ENCODE measurements at regions not wholly inside any gene's neighbourhood (a gene's known extent, or its start where the extent isn't known, plus 50 kb on each side); places are given as distances from the start of the nearest gene placed in this dataset.

DNA sequence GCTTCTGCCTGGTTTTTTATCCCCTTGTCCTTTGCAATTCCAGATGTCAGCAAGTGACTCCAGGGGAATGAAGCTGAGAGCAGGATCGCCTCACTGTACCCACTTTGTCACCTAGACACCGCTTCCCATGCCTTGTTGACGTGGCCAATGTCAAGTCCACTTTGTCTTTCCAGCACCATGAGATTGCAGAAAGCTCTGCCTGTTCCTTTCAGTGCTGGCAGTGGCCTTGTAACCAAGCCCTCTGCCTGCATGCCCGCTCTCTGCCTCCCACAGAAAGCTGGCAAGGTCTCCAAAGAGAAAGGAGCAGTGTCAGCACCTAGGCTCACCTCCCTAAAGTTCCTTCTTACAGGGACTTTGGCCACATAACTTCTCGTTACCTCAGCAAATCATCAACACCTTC, 282.2 kb upstream of the ST6GAL2 start:
- Histone ChIP-seq H3K4me2 (ENCODE audit: low read length) (no peak overlapping the region), H3K9me3 (replicated peaks; ENCODE audit: low read length) (no peaks in the 10 kb centered on the region), H3K36me3 (ENCODE audit: insufficient read depth, low read length) (no peaks in the 10 kb centered on the region), H3K27me3 (ENCODE audit: control insufficient read depth, insufficient read depth, low read length) (no peaks in the 10 kb centered on the region), H3K9ac (ENCODE audit: low read depth, low read length) (no peak overlapping the region), H3K4me3 (ENCODE audit: low read length) (no peak overlapping the region), H3K4me1 (ENCODE audit: control insufficient read depth, insufficient read depth, low read length) (no peaks in the 10 kb centered on the region)

DNA sequence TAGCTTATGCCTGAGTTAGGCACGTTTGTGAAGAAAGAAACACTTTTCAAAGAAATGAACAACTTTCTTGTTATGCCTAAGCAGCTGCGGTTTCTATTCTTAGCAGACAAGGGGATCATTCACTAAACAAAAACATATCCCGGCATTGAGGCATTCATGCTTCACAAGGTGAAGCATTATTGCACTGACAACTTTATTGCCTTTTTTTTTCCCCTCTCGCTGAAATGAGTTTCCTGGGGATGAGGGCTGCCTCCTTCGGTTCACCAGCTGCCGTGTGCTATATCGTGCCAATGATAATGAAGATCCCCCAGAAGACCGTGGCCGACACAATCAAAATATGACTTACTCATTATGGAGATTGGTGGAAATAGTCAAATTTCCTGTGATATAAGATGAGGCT, 288.2 kb upstream of the ST6GAL2 start:
- H3K4me3 ChIP-seq (ENCODE audit: low read length), result no peak overlapping the region
- H3K27me3 ChIP-seq (ENCODE audit: control insufficient read depth, insufficient read depth, low read length), result no peaks in the 10 kb centered on the region
- H3K36me3 ChIP-seq (ENCODE audit: insufficient read depth, low read length), result no peaks in the 10 kb centered on the region
- H3K4me1 ChIP-seq (ENCODE audit: control insufficient read depth, insufficient read depth, low read length), result no peaks in the 10 kb centered on the region
- H3K9me3 ChIP-seq (replicated peaks; ENCODE audit: low read length), result peaks cover 3% of the 10 kb centered on the region
- no peak overlapping the region for H3K4me2 ChIP-seq (ENCODE audit: low read length)
- no peak overlapping the region for H3K9ac ChIP-seq (ENCODE audit: low read depth, low read length)

DNA sequence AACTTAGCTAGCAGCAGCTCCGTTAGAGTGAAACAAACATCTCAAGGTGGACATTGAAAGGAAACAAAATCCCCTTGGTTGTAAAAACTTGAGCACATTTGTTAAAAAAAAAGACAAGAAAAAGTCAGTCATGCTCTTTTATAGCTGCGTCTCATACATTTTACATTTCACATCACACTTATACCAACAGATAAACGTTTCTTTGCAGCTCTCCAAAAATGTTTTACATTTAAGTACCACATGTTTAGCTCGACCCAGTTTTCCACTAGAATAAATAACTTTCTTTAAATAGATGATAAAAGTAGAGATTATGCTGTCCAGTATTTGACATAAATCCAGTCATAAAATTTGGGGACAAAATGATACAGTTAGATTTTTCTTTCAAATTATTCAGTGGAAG, 297.0 kb upstream of the ST6GAL2 start:
- no peaks in the 10 kb centered on the region for H3K36me3 ChIP-seq (ENCODE audit: insufficient read depth, low read length)
- no peak overlapping the region for H3K9ac ChIP-seq (ENCODE audit: low read depth, low read length)
- no peak overlapping the region for H3K4me3 ChIP-seq (ENCODE audit: low read length)
- peaks cover 5% of the 10 kb centered on the region for H3K9me3 ChIP-seq (replicated peaks; ENCODE audit: low read length)
- H3K4me2 ChIP-seq (ENCODE audit: low read length), result no peak overlapping the region
- no peaks in the 10 kb centered on the region for H3K4me1 ChIP-seq (ENCODE audit: control insufficient read depth, insufficient read depth, low read length)
- H3K27me3 ChIP-seq (ENCODE audit: control insufficient read depth, insufficient read depth, low read length), result no peaks in the 10 kb centered on the region

DNA sequence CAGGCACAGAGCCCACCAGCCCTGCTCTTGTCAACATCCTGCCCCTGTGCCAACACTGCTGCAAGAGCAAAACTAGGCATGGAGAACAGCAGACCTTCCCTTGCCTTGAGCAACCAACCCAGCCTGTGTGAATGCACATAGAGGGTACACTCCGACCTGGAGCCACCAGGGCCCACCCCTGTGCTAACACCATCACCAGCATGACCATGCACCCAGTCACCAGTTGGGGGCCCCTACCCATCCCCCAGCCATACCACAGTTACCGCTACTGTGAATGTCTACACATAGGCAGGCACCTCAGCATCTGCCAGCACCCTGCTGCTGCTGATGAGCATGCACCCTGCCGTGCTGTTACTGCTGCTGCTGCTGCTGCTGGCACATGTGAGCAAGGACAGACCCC, 301.9 kb upstream of the ST6GAL2 start:
- no peaks in the 10 kb centered on the region for H3K36me3 ChIP-seq (ENCODE audit: insufficient read depth, low read length)
- no peaks in the 10 kb centered on the region for H3K4me1 ChIP-seq (ENCODE audit: control insufficient read depth, insufficient read depth, low read length)
- no peak overlapping the region for H3K4me2 ChIP-seq (ENCODE audit: low read length)
- no peak overlapping the region for H3K4me3 ChIP-seq (ENCODE audit: low read length)
- H3K9me3 ChIP-seq (replicated peaks; ENCODE audit: low read length), result peaks cover 5% of the 10 kb centered on the region
- H3K9ac ChIP-seq (ENCODE audit: low read depth, low read length), result no peak overlapping the region
- no peaks in the 10 kb centered on the region for H3K27me3 ChIP-seq (ENCODE audit: control insufficient read depth, insufficient read depth, low read length)

DNA sequence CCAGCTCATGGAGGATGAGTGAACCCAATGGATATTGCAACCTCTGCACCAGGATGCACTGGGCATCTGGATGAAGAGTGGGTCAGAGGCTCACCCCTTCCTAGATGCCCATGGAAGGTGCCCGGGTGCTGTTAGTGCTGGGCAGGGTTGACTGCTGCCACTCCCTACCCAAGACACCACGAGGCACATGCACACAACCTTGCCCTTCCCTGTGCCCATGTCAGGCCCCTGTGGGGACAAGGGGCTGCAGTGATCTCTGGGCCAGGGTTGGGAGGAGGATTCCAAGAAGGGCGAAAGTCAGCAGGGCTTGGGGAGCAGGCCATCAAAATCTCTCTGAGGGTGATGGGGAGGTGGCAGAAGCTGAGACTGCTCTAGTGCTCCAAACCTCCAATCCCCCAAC, 309.7 kb upstream of the ST6GAL2 start:
- H3K4me3 ChIP-seq (ENCODE audit: low read length), result no peak overlapping the region
- no peak overlapping the region for H3K4me2 ChIP-seq (ENCODE audit: low read length)
- H3K9ac ChIP-seq (ENCODE audit: low read depth, low read length), result no peak overlapping the region
- H3K4me1 ChIP-seq (ENCODE audit: control insufficient read depth, insufficient read depth, low read length), result no peaks in the 10 kb centered on the region
- H3K9me3 ChIP-seq (replicated peaks; ENCODE audit: low read length), result no peaks in the 10 kb centered on the region
- no peaks in the 10 kb centered on the region for H3K27me3 ChIP-seq (ENCODE audit: control insufficient read depth, insufficient read depth, low read length)
- H3K36me3 ChIP-seq (ENCODE audit: insufficient read depth, low read length), result no peaks in the 10 kb centered on the region

DNA sequence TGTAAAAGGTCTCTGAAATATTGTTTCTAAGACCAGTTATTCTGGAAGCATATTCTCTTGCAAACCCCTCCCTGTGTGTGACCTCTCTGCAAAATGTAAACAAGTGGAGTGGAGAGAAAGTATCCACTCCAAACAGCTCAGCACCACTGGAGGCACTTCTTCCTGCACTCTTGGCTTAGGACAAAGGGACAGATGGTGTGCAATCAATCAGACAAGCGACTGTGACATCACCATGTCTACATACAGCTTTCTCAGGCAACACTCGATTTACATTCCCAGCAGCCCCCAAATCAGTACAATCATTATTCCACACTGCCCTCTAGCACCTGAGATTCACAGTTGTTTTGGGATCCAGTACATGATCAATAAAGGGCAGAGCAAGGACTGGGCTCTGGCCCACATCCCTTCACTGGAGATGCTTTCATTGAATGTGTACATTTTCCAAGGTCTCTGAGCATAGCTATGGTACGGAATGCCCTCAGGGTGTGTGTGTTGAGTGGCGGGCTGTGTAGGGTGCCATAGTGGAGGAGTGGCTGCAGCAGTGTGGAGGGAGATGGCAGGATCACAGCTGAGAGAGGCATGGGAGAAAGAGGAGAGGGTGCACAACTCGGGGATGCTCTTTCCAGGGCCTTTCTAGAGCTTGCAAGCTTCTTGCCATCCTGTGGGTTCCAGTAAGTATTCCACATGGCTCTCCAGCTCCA, 311.8 kb upstream of the ST6GAL2 start:
- Histone ChIP-seq H3K36me3 (ENCODE audit: insufficient read depth, low read length) (no peaks in the 10 kb centered on the region), H3K27me3 (ENCODE audit: control insufficient read depth, insufficient read depth, low read length) (no peaks in the 10 kb centered on the region), H3K4me3 (ENCODE audit: low read length) (no peak overlapping the region), H3K4me1 (ENCODE audit: control insufficient read depth, insufficient read depth, low read length) (no peaks in the 10 kb centered on the region), H3K4me2 (ENCODE audit: low read length) (no peak overlapping the region), H3K9me3 (replicated peaks; ENCODE audit: low read length) (no peaks in the 10 kb centered on the region), H3K9ac (ENCODE audit: low read depth, low read length) (no peak overlapping the region)

DNA sequence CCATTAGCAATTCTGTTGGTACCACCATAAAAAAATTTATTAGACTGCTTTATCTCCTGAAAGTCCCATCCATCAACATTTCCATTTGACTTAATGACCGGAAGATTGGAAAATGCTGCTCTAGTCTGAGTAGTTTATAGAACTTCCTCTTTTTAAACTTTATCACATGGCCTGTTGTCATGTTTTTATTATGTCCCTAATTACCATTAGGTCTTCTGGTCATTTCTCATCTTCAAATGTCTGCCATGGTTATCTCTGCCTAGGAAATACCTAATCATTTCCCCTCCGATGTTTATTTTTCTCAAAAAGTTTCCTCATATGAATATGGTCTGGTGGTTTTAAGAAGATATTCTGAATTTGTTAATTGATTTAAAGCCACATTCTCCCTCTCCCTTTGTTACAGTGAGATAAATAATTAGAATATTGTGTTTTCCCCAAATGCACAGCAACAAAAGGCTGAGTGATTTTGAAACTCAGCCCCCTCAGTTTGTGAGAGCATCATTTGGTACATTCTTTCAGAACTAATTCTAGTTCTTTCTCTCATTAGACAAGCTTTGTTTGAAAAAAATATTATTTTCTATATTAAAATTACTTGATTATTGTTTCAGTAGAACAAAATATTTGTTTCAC, 317.1 kb upstream of the ST6GAL2 start:
- Histone ChIP-seq H3K9ac (ENCODE audit: low read depth, low read length) (no peak overlapping the region), H3K4me2 (ENCODE audit: low read length) (no peak overlapping the region), H3K9me3 (replicated peaks; ENCODE audit: low read length) (no peaks in the 10 kb centered on the region), H3K4me1 (ENCODE audit: control insufficient read depth, insufficient read depth, low read length) (no peaks in the 10 kb centered on the region), H3K4me3 (ENCODE audit: low read length) (no peak overlapping the region), H3K36me3 (ENCODE audit: insufficient read depth, low read length) (no peaks in the 10 kb centered on the region), H3K27me3 (ENCODE audit: control insufficient read depth, insufficient read depth, low read length) (no peaks in the 10 kb centered on the region)

DNA sequence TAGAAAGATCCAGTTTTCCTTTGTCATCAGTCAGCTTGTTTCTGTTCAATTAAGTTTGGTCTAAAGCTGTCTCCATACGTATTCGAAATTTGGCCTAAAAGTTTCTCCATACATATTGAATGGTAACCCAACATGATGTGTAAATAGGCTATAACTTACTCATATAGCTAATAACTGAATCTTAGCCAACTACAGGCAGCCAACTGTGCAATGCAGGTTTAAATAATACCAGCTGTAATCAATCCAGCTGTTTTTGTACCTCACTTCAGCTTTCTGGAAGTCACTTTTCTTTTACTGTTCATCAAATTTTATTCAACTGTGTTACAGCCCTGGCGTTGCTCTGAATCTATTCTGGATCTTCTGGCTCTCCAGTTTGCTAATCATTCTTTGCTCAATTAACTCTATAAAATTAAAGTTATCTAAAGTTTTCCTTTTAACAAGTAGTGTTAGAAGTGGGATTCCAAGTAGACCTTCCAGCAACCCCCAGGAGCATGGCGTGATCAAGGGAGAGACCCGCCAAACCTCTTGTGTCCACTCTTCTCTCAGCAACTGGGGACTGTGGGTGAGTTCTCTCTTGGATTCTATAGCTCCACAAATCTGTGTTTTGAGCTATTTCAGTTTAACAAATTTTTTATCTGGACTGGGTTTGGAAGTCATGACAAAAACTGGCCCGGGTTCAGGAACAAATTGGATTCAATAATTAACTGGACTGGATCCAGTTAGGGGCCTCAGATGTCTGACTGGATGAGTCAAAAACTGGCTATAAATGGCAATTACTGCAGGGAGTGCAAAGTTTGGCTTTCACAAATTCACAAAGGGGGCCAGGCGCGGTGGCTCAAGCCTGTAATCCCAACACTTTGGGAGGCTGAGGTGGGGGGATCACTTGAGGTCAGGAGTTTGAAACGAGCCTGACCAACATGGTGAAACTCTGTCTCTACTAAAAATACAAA, 329.7 kb upstream of the ST6GAL2 start:
- H3K9me3 ChIP-seq (replicated peaks; ENCODE audit: low read length), result no peaks in the 10 kb centered on the region

DNA sequence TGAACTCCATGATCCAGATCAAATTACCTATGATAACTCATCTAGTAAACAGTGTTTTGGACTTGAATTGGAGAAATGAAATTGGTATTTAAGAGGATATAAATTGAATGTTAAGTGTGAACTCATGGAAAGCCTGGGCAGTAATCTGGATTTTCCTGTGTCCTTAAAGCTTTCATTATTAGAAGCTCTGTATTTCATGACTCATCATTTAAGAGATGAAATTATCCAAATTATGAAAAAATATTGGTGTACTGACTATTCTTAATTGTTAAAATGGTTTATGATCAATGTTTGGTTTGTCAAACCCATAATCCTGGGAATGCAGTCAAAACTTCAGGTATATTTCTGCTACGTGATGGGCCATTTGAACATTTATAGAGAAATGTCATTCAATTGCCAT, 332.2 kb upstream of the ST6GAL2 start:
- H3K4me1 ChIP-seq (ENCODE audit: control insufficient read depth, insufficient read depth, low read length), result no peaks in the 10 kb centered on the region
- no peaks in the 10 kb centered on the region for H3K27me3 ChIP-seq (ENCODE audit: control insufficient read depth, insufficient read depth, low read length)
- no peak overlapping the region for H3K4me2 ChIP-seq (ENCODE audit: low read length)
- H3K36me3 ChIP-seq (ENCODE audit: insufficient read depth, low read length), result no peaks in the 10 kb centered on the region
- H3K4me3 ChIP-seq (ENCODE audit: low read length), result no peak overlapping the region
- H3K9ac ChIP-seq (ENCODE audit: low read depth, low read length), result no peak overlapping the region
- peaks cover 4% of the 10 kb centered on the region for H3K9me3 ChIP-seq (replicated peaks; ENCODE audit: low read length)

More for the DNA sequence above, 329.7 kb upstream of the ST6GAL2 start:
- Histone ChIP-seq H3K4me3 (ENCODE audit: low read length) (no peak overlapping the region), H3K9ac (ENCODE audit: low read depth, low read length) (no peak overlapping the region), H3K4me1 (ENCODE audit: control insufficient read depth, insufficient read depth, low read length) (no peaks in the 10 kb centered on the region), H3K27me3 (ENCODE audit: control insufficient read depth, insufficient read depth, low read length) (no peaks in the 10 kb centered on the region), H3K4me2 (ENCODE audit: low read length) (no peak overlapping the region), H3K36me3 (ENCODE audit: insufficient read depth, low read length) (no peaks in the 10 kb centered on the region)

DNA sequence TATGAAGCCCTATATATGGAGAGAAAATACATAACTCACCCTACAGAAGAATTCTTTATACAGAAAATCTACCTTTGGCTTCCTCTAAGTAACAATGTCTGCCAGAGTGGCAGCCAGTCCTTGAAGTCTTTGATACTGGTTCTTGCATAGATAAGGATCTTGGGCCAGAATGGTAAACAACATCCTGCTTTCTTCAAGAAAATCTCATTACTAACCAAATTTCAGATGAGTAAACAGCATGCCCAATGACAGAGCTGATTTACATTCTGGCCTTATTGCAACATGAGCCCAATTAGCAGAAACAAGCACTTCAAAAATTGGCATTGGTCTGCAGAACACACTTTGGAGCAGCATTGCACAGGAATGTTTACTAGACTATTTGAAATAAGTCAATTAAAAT, 336.5 kb upstream of the ST6GAL2 start:
- no peaks in the 10 kb centered on the region for H3K27me3 ChIP-seq (ENCODE audit: control insufficient read depth, insufficient read depth, low read length)
- peaks cover 4% of the 10 kb centered on the region for H3K9me3 ChIP-seq (replicated peaks; ENCODE audit: low read length)
- no peaks in the 10 kb centered on the region for H3K36me3 ChIP-seq (ENCODE audit: insufficient read depth, low read length)
- no peak overlapping the region for H3K9ac ChIP-seq (ENCODE audit: low read depth, low read length)
- H3K4me1 ChIP-seq (ENCODE audit: control insufficient read depth, insufficient read depth, low read length), result no peaks in the 10 kb centered on the region
- H3K4me3 ChIP-seq (ENCODE audit: low read length), result no peak overlapping the region
- H3K4me2 ChIP-seq (ENCODE audit: low read length), result no peak overlapping the region

DNA sequence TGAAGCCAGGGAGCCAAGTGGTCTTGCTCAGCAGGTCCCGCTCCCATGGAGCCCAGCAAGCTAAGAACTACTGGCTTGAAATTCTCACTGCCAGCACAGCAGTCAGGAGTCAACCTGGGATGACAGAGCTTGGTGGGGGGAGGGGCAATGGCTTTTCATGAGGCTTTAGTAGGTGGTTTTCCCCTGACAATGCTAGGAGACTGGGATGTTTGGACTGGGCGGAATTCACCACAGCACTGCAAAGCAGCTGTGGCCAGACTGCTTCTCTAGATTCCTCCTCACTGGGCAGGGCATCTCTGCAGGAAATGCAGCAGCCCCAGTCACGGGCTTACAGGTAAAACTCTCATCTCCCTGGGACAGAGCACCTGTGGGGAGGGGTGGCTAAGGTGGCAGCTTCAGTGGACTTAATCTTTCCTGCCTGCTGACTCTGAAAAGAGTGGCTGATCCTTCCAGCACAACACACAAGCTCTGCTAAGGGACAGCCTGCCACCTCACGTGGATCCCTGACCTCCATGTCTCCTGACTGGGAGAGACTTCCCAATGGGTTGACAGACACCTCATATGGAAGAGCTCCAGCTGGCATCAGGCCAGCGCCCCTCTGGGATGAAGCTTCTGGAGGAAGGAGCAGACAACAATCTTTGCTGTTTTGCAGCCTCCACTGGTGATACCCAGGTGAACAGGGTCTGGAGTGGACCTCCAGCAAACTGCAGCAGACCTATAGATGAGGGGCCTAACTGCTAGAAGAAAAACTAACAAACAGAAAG, 349.7 kb upstream of the ST6GAL2 start:
- Histone ChIP-seq H3K36me3 (ENCODE audit: insufficient read depth, low read length) (no peaks in the 10 kb centered on the region), H3K27me3 (ENCODE audit: control insufficient read depth, insufficient read depth, low read length) (no peaks in the 10 kb centered on the region), H3K4me1 (ENCODE audit: control insufficient read depth, insufficient read depth, low read length) (no peaks in the 10 kb centered on the region), H3K4me2 (ENCODE audit: low read length) (no peak overlapping the region), H3K9ac (ENCODE audit: low read depth, low read length) (no peak overlapping the region), H3K9me3 (replicated peaks; ENCODE audit: low read length) (peaks cover 4% of the 10 kb centered on the region), H3K4me3 (ENCODE audit: low read length) (no peak overlapping the region)

Measured in skeletal muscle satellite cell (primary cell).